GM19025 (cell line): ENCODE measurements at regions not wholly inside any gene's neighbourhood (a gene's known extent, or its start where the extent isn't known, plus 50 kb on each side); places are given as distances from the start of the nearest gene placed in this dataset.

ENCODE experiments used
- ATAC-seq: cut with Tn5 transposase; IDR thresholded peaks from one replicate; pipeline ENCODE4 v1.9.1; 2021; ENCODE audit warnings: mild to moderate bottlenecking, low read depth, moderate library complexity; ENCODE audit not compliant: unreplicated experiment

GRCh38 chr20:48571949-48572847, 255.6 kb downstream of the PREX1 start:
- no peak for ATAC-seq

- ATAC-seq: no peak
Observed at GRCh38 chr20:48569679-48570078, 258.1 kb downstream of the PREX1 start.

DNA sequence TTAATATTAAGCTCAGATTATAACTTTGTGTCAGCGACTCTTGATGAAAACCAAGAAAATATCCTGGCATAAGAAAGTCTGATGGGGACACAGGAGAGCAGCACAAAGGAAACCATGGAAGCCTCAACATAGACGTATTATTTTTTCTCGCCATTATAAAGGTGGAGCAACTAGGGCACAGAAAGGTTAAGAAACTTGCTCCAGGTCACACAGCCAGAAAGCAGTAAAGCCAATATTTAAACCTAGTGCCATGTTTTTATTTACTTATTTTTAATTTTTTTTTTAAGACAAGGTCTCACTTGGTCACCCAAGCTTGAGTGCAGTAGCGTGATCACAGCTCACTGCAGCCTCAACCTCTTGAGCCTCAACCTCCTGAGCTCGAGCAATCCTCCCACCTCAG, 259.3 kb downstream of the PREX1 start:
- ATAC-seq: no peak

GRCh38 chr20:48567145-48567544, 260.7 kb downstream of the PREX1 start:
- no peak for ATAC-seq

GRCh38 chr20:48564982-48565539, 262.7 kb downstream of the PREX1 start:
- no peak for ATAC-seq

- no peak for ATAC-seq
Observed at GRCh38 chr20:48563191-48563870, 264.5 kb downstream of the PREX1 start.

- no peak for ATAC-seq
Observed at GRCh38 chr20:48562586-48563116, 265.1 kb downstream of the PREX1 start.

GRCh38 chr20:48558906-48559305, 268.9 kb downstream of the PREX1 start:
- no peak for ATAC-seq

DNA sequence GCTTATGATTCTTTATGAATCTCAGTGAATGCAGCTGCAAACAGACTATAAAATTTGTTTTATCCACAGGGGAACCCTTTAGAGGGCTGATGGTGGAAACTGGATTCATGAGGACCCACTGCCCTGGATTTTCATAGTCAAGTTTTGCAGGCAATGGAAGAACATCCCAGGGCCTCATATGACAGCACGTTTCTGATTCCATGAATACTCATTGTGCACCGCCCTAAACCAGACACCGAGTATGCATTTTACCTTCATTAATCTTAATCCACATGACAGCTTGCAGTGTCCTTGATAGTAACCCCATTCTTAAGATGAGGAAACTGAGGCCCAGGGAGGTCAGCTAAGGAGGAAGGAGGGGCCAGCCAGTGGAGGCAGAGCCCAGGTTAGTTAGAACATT, 270.4 kb downstream of the PREX1 start:
- ATAC-seq: no peak

- ATAC-seq: no peak
Observed at GRCh38 chr20:48556956-48557355, 270.8 kb downstream of the PREX1 start.

- ATAC-seq: no peak
Observed at GRCh38 chr20:48552550-48552949, 275.2 kb downstream of the PREX1 start.

DNA sequence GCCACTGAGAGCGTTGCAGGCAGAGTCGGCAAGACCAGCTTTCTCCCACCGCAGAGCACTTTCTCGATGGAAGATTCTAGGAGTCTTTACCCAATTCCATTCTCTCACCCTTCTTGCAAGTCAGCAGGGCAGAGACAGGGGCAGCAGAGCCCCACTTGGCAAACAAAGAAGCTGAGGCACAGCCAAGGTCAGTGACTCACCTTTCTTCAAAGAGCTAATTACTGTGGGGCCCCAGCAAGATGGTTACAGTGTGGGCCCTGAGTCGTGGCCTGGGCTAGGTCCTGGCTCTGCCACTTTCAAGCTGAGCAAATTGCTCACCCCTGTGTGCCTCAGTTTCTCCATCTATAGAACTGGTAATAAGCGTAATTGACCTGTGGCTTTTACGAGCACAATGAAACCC, 277.0 kb downstream of the PREX1 start:
- no peak for ATAC-seq

GRCh38 chr20:48547664-48548063, 280.1 kb downstream of the PREX1 start:
- no peak for ATAC-seq

- ATAC-seq: no peak
Observed at GRCh38 chr20:48544402-48545339, 283.1 kb downstream of the PREX1 start.

DNA sequence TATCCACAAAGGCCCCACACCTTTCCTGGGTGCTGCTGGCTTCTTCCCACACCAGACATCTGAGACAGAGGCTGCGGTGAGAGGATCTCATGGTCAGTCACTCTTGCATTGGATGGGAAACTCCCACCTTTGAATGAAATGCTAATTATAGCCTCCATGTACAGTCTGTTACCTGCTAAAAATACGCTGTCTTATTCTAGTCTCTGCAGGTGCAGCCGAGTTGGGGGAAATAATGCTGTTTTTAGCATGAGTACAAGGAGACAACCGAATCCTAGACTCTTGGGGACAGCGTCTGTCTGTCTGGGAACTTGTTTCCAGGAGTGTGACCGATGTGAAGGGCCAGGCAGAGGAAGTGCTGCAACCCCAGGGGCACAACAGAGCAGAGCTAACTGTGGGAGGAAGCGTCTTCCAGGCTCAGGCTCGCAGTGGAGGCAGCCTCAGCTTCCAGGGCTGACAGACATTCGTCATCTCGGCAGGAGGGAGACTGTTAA, 286.2 kb downstream of the PREX1 start:
- ATAC-seq: peak; percentile 57

DNA sequence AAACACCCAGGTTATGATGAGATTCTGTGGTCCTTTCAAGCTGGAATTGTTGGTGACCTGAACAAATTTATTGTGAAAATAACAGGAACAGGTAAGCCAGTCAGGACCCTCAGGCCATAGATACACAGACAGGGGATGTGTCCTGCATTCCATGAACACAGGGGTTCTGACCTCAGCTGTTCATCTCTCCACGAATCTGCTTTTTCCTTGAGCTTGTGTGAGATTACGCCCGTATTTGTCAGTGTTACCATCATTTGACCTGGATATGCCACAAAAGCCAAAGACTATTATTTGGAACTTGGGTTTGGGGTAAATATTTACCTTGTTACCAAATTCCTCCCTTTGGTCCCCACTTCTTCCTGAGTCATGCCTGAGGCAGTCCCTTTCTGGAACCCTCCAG, 288.9 kb downstream of the PREX1 start:
- no peak for ATAC-seq

DNA sequence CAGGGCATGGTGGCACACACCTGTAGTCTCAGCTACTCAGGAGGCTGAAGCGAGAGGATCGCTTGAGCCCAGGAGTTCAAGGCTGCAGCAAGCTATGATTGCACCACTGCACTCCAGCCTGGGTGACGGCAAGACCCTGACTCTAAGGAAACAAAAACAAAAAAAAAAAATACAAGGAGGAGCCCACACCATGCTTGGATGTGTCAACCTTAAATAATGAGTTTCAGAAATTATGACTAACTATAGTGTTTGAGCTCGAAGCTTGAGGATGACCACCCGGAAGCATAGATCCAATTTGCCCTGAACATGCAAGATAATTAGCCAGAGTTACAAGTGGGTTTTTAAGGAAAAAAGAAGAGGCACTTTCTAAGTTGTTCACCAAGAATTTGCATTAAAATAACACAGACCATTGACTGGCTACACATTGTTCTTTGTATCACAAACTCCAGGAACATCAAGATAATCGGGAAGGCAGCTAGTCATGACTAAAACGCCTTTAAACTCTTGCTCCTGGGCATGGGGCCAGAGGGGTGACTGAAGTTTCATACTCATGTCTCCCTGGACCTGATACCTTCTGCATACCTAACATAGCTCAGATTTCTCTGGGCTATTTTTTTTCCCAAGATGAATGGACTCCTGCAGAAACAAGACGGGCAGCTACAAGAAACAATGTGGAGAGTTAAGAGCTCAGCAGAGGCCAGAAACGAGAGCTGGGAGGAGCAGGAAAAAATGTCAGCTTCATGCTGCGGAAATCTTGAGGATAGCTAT, 289.6 kb downstream of the PREX1 start:
- no peak for ATAC-seq

- no peak for ATAC-seq
Observed at GRCh38 chr20:48536206-48536605, 291.6 kb downstream of the PREX1 start.

DNA sequence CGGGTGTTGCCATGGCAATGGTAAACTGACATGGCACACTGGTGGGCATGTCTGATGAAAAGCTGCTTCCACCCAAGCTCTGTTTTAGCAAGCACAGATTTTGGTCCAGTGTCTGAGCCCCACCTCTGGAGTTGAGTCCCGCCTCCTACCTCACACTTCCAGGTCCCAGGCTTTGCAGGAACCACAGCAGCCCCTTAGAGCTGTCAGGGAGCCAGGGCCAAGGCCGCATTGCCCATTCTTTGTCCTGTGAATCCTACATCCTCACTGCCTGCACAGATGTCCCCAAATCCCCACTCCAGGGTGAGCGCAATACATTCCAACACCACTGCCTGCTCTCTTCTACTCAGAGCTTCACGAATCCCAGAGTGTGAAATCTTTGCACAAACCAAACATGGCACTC, 292.2 kb downstream of the PREX1 start:
- ATAC-seq: no peak
